GM23338 (cell line): ENCODE measurements at regions not wholly inside any gene's neighbourhood (a gene's known extent, or its start where the extent isn't known, plus 50 kb on each side); places are given as distances from the start of the nearest gene placed in this dataset.

Experiments used
- CREB1 ChIP-seq: fragments of 250-450 bp; sonication (Bioruptor Pico); IDR thresholded peaks from 2 replicates; pipeline ENCODE4 v1.5.0; 2020; ENCODE audit warnings: low read depth, mild to moderate bottlenecking, moderate library complexity
- EZH2 ChIP-seq: fragments of 200-600 bp; sonication (generic); IDR thresholded peaks from one replicate; pipeline ENCODE4 v1.8.0; 2017; ENCODE audit warnings: antibody characterized with exemption, mild to moderate bottlenecking, low read depth; ENCODE audit not compliant: unreplicated experiment
- EZH2phosphoT487 ChIP-seq: fragments of 200-600 bp; sonication (generic); IDR thresholded peaks from one replicate; pipeline ENCODE4 v1.8.1; 2018; ENCODE audit warnings: antibody characterized with exemption; ENCODE audit not compliant: unreplicated experiment
- JUNB ChIP-seq: IDR thresholded peaks from one replicate; pipeline ENCODE4 v1.6.1; 2016; ENCODE audit warnings: antibody characterized with exemption; ENCODE audit not compliant: unreplicated experiment
- NANOG ChIP-seq: IDR thresholded peaks from 2 replicates; pipeline ENCODE4 v1.6.1; 2016; ENCODE audit warnings: antibody characterized with exemption, borderline replicate concordance
- POLR2AphosphoS5 ChIP-seq: IDR thresholded peaks from 2 replicates; pipeline ENCODE4 v1.6.1; 2016; ENCODE audit warnings: antibody characterized with exemption, low read depth
- ZNF331 ChIP-seq: fragments of 250-450 bp; sonication (Bioruptor Pico); IDR thresholded peaks from 2 replicates; pipeline ENCODE4 v1.5.0; 2020; ENCODE audit warnings: low read depth, mild to moderate bottlenecking, moderate library complexity
- TF ChIP-seq, protein P1 (sequence below), 2 experiments: fragments of 200-600 bp in 1 of 2; sonication (generic) in 1 of 2; conservative IDR thresholded peaks; 2 replicates each; pipeline versions ENCODE4 v1.5.1 to v1.6.1; 2016 to 2017; ENCODE audit warnings: antibody characterized with exemption in 2 of 2, low read depth in 2 of 2, mild to moderate bottlenecking in 2 of 2, moderate library complexity in 1 of 2
- TF ChIP-seq, protein P2 (sequence below): IDR thresholded peaks from one replicate; pipeline ENCODE4 v1.6.1; 2018; ENCODE audit warnings: antibody characterized with exemption; ENCODE audit not compliant: unreplicated experiment
- TF ChIP-seq, protein P3 (sequence below): IDR thresholded peaks from 2 replicates; pipeline ENCODE4 v1.6.1; 2016; ENCODE audit warnings: antibody characterized with exemption

DNA sequence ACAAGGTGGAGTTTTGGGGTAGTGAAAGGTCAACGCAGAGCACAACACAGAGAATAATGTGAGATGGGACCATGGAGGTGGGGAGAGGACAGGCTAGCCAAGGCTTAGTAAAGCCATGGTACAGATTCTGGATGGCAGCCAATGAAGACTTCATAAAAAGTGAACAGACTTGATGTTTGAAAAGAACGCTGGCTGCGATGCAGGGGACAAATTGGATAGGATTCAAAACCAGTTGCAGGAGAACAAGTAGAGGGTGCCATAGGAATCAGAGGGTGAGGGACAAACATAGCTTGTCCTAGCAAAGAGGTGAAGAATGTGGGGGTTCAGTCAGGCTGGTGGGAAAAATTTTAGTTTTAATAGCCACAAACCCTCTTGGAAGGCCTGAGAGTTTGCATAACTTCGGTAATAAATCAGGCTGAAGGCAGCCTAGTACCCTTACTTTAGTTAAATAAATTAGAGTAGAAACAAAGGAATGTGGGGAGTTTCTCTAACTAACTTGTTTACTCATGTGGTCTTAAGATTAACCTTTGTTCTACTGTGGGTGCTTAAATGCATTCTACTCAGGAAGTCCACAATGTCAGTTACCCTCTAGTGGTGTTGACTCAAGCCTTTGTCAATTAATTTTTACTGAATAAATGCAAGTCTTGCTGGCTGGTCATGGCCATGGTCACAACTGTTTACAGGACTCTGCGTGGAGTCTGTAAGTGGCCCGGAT is 216.4 kb downstream of the C6orf118 start:
- TF ChIP-seq, protein P1, sequence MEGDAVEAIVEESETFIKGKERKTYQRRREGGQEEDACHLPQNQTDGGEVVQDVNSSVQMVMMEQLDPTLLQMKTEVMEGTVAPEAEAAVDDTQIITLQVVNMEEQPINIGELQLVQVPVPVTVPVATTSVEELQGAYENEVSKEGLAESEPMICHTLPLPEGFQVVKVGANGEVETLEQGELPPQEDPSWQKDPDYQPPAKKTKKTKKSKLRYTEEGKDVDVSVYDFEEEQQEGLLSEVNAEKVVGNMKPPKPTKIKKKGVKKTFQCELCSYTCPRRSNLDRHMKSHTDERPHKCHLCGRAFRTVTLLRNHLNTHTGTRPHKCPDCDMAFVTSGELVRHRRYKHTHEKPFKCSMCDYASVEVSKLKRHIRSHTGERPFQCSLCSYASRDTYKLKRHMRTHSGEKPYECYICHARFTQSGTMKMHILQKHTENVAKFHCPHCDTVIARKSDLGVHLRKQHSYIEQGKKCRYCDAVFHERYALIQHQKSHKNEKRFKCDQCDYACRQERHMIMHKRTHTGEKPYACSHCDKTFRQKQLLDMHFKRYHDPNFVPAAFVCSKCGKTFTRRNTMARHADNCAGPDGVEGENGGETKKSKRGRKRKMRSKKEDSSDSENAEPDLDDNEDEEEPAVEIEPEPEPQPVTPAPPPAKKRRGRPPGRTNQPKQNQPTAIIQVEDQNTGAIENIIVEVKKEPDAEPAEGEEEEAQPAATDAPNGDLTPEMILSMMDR (conservative IDR thresholded peaks at IDR 0.05; ENCODE audit: low read depth in 2 of 2) = no peak
- TF ChIP-seq EZH2 (no peak), POLR2AphosphoS5 (no peak), CREB1 (CRISPR knock-in tag) (no peak), ZNF331 (CRISPR knock-in tag) (no peak), EZH2phosphoT487 (no peak), JUNB (no peak), NANOG (no peak)
- TF ChIP-seq, protein P2, sequence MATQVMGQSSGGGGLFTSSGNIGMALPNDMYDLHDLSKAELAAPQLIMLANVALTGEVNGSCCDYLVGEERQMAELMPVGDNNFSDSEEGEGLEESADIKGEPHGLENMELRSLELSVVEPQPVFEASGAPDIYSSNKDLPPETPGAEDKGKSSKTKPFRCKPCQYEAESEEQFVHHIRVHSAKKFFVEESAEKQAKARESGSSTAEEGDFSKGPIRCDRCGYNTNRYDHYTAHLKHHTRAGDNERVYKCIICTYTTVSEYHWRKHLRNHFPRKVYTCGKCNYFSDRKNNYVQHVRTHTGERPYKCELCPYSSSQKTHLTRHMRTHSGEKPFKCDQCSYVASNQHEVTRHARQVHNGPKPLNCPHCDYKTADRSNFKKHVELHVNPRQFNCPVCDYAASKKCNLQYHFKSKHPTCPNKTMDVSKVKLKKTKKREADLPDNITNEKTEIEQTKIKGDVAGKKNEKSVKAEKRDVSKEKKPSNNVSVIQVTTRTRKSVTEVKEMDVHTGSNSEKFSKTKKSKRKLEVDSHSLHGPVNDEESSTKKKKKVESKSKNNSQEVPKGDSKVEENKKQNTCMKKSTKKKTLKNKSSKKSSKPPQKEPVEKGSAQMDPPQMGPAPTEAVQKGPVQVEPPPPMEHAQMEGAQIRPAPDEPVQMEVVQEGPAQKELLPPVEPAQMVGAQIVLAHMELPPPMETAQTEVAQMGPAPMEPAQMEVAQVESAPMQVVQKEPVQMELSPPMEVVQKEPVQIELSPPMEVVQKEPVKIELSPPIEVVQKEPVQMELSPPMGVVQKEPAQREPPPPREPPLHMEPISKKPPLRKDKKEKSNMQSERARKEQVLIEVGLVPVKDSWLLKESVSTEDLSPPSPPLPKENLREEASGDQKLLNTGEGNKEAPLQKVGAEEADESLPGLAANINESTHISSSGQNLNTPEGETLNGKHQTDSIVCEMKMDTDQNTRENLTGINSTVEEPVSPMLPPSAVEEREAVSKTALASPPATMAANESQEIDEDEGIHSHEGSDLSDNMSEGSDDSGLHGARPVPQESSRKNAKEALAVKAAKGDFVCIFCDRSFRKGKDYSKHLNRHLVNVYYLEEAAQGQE = no peak
- TF ChIP-seq, protein P3, sequence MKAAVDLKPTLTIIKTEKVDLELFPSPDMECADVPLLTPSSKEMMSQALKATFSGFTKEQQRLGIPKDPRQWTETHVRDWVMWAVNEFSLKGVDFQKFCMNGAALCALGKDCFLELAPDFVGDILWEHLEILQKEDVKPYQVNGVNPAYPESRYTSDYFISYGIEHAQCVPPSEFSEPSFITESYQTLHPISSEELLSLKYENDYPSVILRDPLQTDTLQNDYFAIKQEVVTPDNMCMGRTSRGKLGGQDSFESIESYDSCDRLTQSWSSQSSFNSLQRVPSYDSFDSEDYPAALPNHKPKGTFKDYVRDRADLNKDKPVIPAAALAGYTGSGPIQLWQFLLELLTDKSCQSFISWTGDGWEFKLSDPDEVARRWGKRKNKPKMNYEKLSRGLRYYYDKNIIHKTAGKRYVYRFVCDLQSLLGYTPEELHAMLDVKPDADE = no peak
